ENCODE measurements at regions not wholly inside any gene's neighbourhood (a gene's known extent, or its start where the extent isn't known, plus 50 kb on each side); places are given as distances from the start of the nearest gene placed in this dataset.

DNA sequence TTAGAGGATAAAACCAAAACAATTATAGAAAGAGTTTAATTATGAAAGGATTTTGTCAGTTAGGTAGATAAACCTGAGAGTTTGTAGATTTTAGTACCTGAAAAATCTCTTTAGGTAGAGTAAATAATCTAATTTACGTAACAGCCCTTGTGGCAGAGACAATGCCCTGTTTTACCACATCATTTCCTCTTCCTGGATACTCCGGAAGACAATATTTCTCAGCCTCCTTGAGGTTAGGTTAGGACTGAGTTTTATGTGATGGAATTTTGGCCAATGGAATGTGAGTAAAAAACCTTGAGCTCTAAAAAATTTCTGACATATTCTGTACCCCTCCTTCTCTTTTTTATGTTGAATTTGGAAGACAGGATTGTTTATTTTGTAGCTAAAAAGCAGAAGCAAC is 50.7 kb upstream of the TPRG1 start:
- TF ChIP-seq, protein P1, sequence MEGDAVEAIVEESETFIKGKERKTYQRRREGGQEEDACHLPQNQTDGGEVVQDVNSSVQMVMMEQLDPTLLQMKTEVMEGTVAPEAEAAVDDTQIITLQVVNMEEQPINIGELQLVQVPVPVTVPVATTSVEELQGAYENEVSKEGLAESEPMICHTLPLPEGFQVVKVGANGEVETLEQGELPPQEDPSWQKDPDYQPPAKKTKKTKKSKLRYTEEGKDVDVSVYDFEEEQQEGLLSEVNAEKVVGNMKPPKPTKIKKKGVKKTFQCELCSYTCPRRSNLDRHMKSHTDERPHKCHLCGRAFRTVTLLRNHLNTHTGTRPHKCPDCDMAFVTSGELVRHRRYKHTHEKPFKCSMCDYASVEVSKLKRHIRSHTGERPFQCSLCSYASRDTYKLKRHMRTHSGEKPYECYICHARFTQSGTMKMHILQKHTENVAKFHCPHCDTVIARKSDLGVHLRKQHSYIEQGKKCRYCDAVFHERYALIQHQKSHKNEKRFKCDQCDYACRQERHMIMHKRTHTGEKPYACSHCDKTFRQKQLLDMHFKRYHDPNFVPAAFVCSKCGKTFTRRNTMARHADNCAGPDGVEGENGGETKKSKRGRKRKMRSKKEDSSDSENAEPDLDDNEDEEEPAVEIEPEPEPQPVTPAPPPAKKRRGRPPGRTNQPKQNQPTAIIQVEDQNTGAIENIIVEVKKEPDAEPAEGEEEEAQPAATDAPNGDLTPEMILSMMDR (IDR thresholded peaks at IDR 0.05) = no peak
- no peak for TF ChIP-seq POLR2A (IDR thresholded peaks at IDR 0.05)

All from breast epithelium (tissue), 3 donors.